GM06990 (cell line): ENCODE measurements at regions not wholly inside any gene's neighbourhood (a gene's known extent, or its start where the extent isn't known, plus 50 kb on each side); places are given as distances from the start of the nearest gene placed in this dataset.

ENCODE experiments used
- DNase-seq: peaks from one replicate; pipeline ENCODE4 v3.0.0-alpha.2; 2011; ENCODE audit not compliant: insufficient read length; ENCODE audit errors: extremely low read depth
- H3K27me3 ChIP-seq: replicated peaks from 2 replicates; pipeline ENCODE4 v1.6.0; 2011; ENCODE audit warnings: low read length; ENCODE audit not compliant: control insufficient read depth, insufficient read depth
- H3K36me3 ChIP-seq: 2 replicates; pipeline ENCODE4 v1.5.1; 2011; ENCODE audit warnings: low read length; ENCODE audit not compliant: control insufficient read depth, insufficient read depth
- H3K4me3 ChIP-seq: replicated peaks from 2 replicates; pipeline ENCODE4 v1.5.1; 2011; ENCODE audit warnings: low read depth, mild to moderate bottlenecking, control low read depth, low read length
- TF ChIP-seq, protein P1 (sequence below): IDR thresholded peaks from 2 replicates; pipeline ENCODE4 v1.5.1; 2011; ENCODE audit warnings: low read length, control low read depth, mild to moderate bottlenecking, inconsistent platforms; ENCODE audit not compliant: insufficient read depth, poor library complexity, severe bottlenecking

- Histone ChIP-seq H3K36me3 (no peaks in the 10 kb centered on the region), H3K4me3 (no peak overlapping the region), H3K27me3 (no peaks in the 10 kb centered on the region)
- DNase-seq = no peak
- TF ChIP-seq, protein P1, sequence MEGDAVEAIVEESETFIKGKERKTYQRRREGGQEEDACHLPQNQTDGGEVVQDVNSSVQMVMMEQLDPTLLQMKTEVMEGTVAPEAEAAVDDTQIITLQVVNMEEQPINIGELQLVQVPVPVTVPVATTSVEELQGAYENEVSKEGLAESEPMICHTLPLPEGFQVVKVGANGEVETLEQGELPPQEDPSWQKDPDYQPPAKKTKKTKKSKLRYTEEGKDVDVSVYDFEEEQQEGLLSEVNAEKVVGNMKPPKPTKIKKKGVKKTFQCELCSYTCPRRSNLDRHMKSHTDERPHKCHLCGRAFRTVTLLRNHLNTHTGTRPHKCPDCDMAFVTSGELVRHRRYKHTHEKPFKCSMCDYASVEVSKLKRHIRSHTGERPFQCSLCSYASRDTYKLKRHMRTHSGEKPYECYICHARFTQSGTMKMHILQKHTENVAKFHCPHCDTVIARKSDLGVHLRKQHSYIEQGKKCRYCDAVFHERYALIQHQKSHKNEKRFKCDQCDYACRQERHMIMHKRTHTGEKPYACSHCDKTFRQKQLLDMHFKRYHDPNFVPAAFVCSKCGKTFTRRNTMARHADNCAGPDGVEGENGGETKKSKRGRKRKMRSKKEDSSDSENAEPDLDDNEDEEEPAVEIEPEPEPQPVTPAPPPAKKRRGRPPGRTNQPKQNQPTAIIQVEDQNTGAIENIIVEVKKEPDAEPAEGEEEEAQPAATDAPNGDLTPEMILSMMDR = no peak
These were observed 225.7 kb downstream of the HAO1 start for GRCh38 chr20:7714549-7714948.

DNA sequence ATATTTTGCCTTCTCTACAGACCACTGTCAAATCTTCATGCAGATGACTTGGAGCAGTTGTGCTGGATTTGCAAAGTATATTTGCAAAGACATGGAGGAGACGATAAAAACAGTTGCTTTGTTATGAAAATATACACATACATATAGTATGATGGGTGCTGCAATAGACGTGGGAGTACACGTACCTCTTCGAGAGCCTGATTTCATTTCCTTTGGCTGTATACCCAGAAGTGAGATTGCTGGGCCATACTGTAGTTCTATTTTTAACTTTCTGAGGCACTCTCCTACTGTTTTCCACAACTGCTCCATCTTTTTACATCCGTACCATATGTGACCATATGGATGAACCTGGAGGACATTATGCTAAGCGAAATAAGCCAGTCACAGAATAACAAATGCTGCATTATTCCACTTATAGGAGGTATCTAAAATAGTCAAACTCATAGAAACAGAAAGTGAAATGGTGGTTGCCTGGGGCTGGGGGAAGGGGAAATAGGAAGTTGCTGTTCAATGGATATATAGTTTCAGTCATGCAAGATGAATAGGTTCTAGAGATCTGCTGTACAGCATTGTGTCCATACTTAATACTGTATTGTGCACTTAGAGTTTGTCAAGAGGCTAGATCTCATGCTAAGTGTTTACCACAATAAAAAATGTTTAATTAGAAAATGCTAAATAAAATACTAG lies 223.8 kb downstream of the HAO1 start:
- TF ChIP-seq, protein P1 = no peak
- DNase-seq = no peak

GRCh38 chr20:7722564-7722963 lies 217.7 kb downstream of the HAO1 start:
- TF ChIP-seq, protein P1 = no peak
- no peaks in the 10 kb centered on the region for H3K27me3 ChIP-seq
- no peak for DNase-seq
- no peak overlapping the region for H3K4me3 ChIP-seq
- H3K36me3 ChIP-seq = no peaks in the 10 kb centered on the region

More for the DNA sequence above, 223.8 kb downstream of the HAO1 start:
- no peak overlapping the region for H3K4me3 ChIP-seq
- no peaks in the 10 kb centered on the region for H3K36me3 ChIP-seq
- no peaks in the 10 kb centered on the region for H3K27me3 ChIP-seq

- no peak for DNase-seq
- H3K36me3 ChIP-seq = no peaks in the 10 kb centered on the region
- no peak overlapping the region for H3K4me3 ChIP-seq
- no peaks in the 10 kb centered on the region for H3K27me3 ChIP-seq
- TF ChIP-seq, protein P1 = no peak
These were observed 217.0 kb downstream of the HAO1 start for GRCh38 chr20:7723284-7723683.

GRCh38 chr20:7728338-7728737 lies 211.9 kb downstream of the HAO1 start:
- no peaks in the 10 kb centered on the region for H3K36me3 ChIP-seq
- no peaks in the 10 kb centered on the region for H3K27me3 ChIP-seq
- TF ChIP-seq, protein P1 = no peak
- DNase-seq = no peak
- no peak overlapping the region for H3K4me3 ChIP-seq

DNA sequence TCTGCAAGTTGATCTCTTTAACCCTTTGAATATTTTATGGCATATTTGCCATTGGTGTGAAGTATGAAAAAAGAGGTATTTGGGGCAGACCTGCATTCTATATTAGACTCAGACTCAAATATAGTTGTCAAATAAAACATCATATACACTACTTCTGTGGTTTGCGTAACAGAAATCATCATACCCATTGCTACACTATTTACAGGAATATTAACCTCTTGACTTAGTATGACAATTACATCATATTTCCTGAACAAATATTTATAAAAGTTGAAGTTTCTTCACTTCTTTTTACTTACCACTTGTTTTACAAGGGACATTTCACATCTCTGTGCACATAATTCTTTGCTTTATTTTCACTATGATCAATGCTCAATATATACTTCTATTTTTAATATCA lies 206.0 kb downstream of the HAO1 start:
- TF ChIP-seq, protein P1 = no peak

More for the DNA sequence above, 206.0 kb downstream of the HAO1 start:
- Histone ChIP-seq H3K27me3 (no peaks in the 10 kb centered on the region), H3K36me3 (no peaks in the 10 kb centered on the region), H3K4me3 (no peak overlapping the region)
- no peak for DNase-seq
